ENCODE measurements at regions not wholly inside any gene's neighbourhood (a gene's known extent, or its start where the extent isn't known, plus 50 kb on each side); places are given as distances from the start of the nearest gene placed in this dataset.

DNA sequence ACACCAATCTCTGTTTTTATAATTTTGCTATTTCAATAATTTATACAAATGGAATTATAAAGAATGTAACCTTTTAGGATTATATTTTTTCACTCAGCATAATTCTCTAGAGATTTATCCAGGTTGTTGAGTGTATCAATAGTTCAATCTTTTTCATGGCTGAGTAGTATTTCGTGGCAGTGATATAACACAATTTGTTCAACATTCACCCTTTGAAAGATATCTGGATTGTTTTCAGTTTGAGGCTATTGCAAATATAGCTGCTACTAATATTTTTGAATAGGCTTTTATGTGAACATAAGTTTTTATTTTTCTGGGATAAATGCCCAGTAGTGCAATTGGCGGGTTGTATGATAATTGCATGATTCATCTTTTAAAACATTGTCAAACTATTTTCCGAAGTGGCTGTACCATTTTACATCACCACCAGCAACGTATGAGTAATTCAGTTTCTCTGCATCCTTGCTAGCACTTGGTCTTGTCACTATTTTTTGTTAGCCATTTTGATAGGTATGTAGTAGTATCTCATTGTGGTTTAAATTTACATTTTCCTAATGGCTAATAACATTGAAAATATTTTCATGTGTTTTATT lies 55.6 kb upstream of the ABCD3 start:
- Histone ChIP-seq H3K27ac (ENCODE audit: low read depth, low read length) (no peak overlapping the region), H3K9me2 (replicated peaks; ENCODE audit: control insufficient read depth, low read length) (no peaks in the 10 kb centered on the region), H4K20me1 (ENCODE audit: control insufficient read depth, insufficient read depth, low read depth, low read length) (no peaks in the 10 kb centered on the region), H3K27me3 (ENCODE audit: control insufficient read depth, low read length) (peaks cover 3% of the 10 kb centered on the region; the same call in 1 of the 2 replicates), H3K79me2 (ENCODE audit: control insufficient read depth, low read length) (no peaks in the 10 kb centered on the region), H3K4me3 (ENCODE audit: low read length) (no peak overlapping the region), H3K4me1 (ENCODE audit: control insufficient read depth, low read length) (no peaks in the 10 kb centered on the region), H3K36me3 (ENCODE audit: control insufficient read depth, low read length) (no peaks in the 10 kb centered on the region), H3K9me3 (ENCODE audit: control insufficient read depth, insufficient read depth, low read length) (no peaks in the 10 kb centered on the region), H3K4me2 (ENCODE audit: low read length) (no peak overlapping the region), H3F3A (ENCODE audit: control insufficient read depth, insufficient read depth) (no peaks in the 10 kb centered on the region)
- TF ChIP-seq EZH2phosphoT487 (IDR thresholded peaks at IDR 0.05; ENCODE audit: borderline replicate concordance, low read length): no peak
- TF ChIP-seq, protein P1, sequence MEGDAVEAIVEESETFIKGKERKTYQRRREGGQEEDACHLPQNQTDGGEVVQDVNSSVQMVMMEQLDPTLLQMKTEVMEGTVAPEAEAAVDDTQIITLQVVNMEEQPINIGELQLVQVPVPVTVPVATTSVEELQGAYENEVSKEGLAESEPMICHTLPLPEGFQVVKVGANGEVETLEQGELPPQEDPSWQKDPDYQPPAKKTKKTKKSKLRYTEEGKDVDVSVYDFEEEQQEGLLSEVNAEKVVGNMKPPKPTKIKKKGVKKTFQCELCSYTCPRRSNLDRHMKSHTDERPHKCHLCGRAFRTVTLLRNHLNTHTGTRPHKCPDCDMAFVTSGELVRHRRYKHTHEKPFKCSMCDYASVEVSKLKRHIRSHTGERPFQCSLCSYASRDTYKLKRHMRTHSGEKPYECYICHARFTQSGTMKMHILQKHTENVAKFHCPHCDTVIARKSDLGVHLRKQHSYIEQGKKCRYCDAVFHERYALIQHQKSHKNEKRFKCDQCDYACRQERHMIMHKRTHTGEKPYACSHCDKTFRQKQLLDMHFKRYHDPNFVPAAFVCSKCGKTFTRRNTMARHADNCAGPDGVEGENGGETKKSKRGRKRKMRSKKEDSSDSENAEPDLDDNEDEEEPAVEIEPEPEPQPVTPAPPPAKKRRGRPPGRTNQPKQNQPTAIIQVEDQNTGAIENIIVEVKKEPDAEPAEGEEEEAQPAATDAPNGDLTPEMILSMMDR (IDR thresholded peaks at IDR 0.05; ENCODE audit: low read depth, low read length, poor library complexity, severe bottlenecking): no peak

DNA sequence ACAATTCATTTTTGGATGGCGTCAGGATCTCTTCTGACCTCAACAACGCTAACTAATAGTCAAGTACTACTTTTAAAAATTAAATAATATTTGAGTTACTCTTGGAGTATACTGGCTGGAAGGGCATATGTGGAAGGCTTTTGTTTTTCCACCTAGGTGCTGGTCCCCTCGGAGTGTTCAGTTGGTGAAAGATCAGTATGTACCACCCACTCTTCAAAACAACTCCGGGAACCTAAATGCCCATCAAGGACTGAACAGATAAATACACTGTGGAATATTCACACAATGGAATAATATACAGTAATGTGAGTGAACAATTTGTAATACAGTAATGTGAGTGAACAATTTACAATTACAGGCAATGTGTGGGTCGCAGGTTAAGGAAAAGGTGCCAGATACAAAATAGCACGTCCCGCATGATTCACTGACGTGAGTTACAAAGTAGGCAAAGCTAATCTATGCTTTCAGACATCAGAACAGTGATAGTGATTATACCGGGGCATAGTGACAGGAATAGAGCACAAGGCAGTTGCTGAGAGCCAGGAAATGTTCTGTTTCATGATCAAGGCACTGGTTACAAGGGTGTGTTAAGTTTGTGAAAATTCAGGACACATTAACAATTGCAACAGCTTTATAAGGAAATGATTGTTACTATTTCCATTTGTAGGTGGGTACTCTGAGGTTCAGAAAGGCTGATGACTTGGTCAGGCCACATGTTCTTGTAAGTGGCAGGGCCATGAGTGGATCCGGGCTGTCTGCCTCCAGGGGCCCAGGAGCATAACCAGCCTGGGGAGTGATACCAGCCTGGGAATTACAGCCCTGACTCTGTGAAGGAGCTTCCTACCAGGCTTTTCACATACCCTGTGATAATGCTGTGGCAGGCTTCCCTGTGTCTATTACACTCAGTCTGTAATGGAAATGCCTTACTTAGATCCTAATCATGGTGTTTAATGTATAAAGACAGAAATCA lies 59.3 kb upstream of the ABCD3 start:
- Histone ChIP-seq H3K4me1 (ENCODE audit: control insufficient read depth, low read length) (no peaks in the 10 kb centered on the region), H3K79me2 (ENCODE audit: control insufficient read depth, low read length) (no peaks in the 10 kb centered on the region), H3K4me2 (ENCODE audit: low read length) (no peak overlapping the region), H3K9me2 (replicated peaks; ENCODE audit: control insufficient read depth, low read length) (no peaks in the 10 kb centered on the region), H4K20me1 (ENCODE audit: control insufficient read depth, insufficient read depth, low read depth, low read length) (no peaks in the 10 kb centered on the region), H3K27ac (ENCODE audit: low read depth, low read length) (no peak overlapping the region), H3K9me3 (ENCODE audit: control insufficient read depth, insufficient read depth, low read length) (no peaks in the 10 kb centered on the region), H3K4me3 (ENCODE audit: low read length) (no peak overlapping the region), H3K36me3 (ENCODE audit: control insufficient read depth, low read length) (no peaks in the 10 kb centered on the region), H3F3A (ENCODE audit: control insufficient read depth, insufficient read depth) (no peaks in the 10 kb centered on the region), H3K27me3 (ENCODE audit: control insufficient read depth, low read length) (peaks cover 3% of the 10 kb centered on the region; the same call in 1 of the 2 replicates)
- TF ChIP-seq EZH2phosphoT487 (IDR thresholded peaks at IDR 0.05; ENCODE audit: borderline replicate concordance, low read length): no peak
- TF ChIP-seq, protein P1 (IDR thresholded peaks at IDR 0.05; ENCODE audit: low read depth, low read length, poor library complexity, severe bottlenecking): no peak

DNA sequence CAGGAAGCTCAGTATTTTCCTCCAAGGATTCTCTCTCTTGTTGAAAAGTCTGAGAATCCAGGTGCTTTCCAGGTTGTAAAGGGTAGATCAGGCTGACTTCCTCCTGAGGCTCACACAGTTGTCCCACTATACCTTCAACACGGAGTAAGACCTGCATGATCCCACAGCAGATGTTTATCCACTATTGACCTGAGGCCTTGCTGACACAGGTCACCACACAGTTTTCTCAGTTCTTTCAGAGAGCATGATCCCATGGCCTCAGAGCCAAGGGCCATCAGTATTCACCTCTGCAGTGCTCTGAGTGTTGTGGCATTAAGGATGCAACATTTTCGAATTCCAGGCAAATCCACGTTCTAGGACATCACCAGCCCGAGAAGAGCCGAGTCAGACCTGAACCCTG lies 60.5 kb upstream of the ABCD3 start:
- TF ChIP-seq, protein P1 (IDR thresholded peaks at IDR 0.05; ENCODE audit: low read depth, low read length, poor library complexity, severe bottlenecking): no peak
- TF ChIP-seq EZH2phosphoT487 (IDR thresholded peaks at IDR 0.05; ENCODE audit: borderline replicate concordance, low read length): no peak

More for the DNA sequence above, 60.5 kb upstream of the ABCD3 start:
- no peaks in the 10 kb centered on the region for H3F3A ChIP-seq (ENCODE audit: control insufficient read depth, insufficient read depth)
- no peak overlapping the region for H3K4me3 ChIP-seq (ENCODE audit: low read length)
- no peaks in the 10 kb centered on the region for H3K9me3 ChIP-seq (ENCODE audit: control insufficient read depth, insufficient read depth, low read length)
- no peaks in the 10 kb centered on the region for H3K79me2 ChIP-seq (ENCODE audit: control insufficient read depth, low read length)
- H3K9me2 ChIP-seq (replicated peaks; ENCODE audit: control insufficient read depth, low read length): no peaks in the 10 kb centered on the region
- H4K20me1 ChIP-seq (ENCODE audit: control insufficient read depth, insufficient read depth, low read depth, low read length): no peaks in the 10 kb centered on the region
- H3K27me3 ChIP-seq (ENCODE audit: control insufficient read depth, low read length): peaks cover 3% of the 10 kb centered on the region; the same call in 1 of the 2 replicates
- H3K4me1 ChIP-seq (ENCODE audit: control insufficient read depth, low read length): no peaks in the 10 kb centered on the region
- H3K4me2 ChIP-seq (ENCODE audit: low read length): no peak overlapping the region
- H3K36me3 ChIP-seq (ENCODE audit: control insufficient read depth, low read length): no peaks in the 10 kb centered on the region
- no peak overlapping the region for H3K27ac ChIP-seq (ENCODE audit: low read depth, low read length)

Measured in DOHH2 (cell line).